Neutrophil (primary cell): ENCODE measurements at regions not wholly inside any gene's neighbourhood (a gene's known extent, or its start where the extent isn't known, plus 50 kb on each side); places are given as distances from the start of the nearest gene placed in this dataset.

Experiments
- H3K27ac ChIP-seq: fragments of 200-600 bp; sonication (generic); 2 replicates; pipeline ENCODE4 v1.5.1; 2016; ENCODE audit warnings: mild to moderate bottlenecking, moderate library complexity
- H3K27me3 ChIP-seq: fragments of 200-600 bp; sonication (generic); 2 replicates; pipeline ENCODE4 v1.6.0; 2016; ENCODE audit warnings: mild to moderate bottlenecking
- H3K36me3 ChIP-seq: fragments of 200-600 bp; sonication (generic); 2 replicates; pipeline ENCODE4 v1.5.1; 2017
- H3K4me1 ChIP-seq, 2 experiments: fragments of 200-600 bp in 1 of 2; sonication (generic) in 1 of 2; 1 replicate in 1 of 2; 2 replicates in 1 of 2; pipeline versions ENCODE4 v1.5.1 to v1.6.1; 2013 to 2016; ENCODE audit warnings: low read depth in 1 of 2, low read length in 1 of 2, mild to moderate bottlenecking in 1 of 2, moderate library complexity in 1 of 2; ENCODE audit not compliant: control insufficient read depth in 1 of 2, insufficient read depth in 1 of 2
- H3K4me3 ChIP-seq, 2 experiments: fragments of 200-600 bp in 1 of 2; sonication (generic) in 1 of 2; 1 replicate in 1 of 2; 2 replicates in 1 of 2; pipeline ENCODE4 v1.5.1; 2013 to 2016; ENCODE audit warnings: low read depth in 1 of 2, low read length in 1 of 2, mild to moderate bottlenecking in 1 of 2, moderate library complexity in 1 of 2
- H3K9me3 ChIP-seq: fragments of 200-600 bp; sonication (generic); 2 replicates; pipeline ENCODE4 v1.5.1; 2016
- CTCF ChIP-seq: fragments of 200-600 bp; sonication (generic); IDR thresholded peaks from 2 replicates; pipeline ENCODE4 v1.5.1; 2016; ENCODE audit warnings: antibody characterized with exemption

GRCh38 chr7:12769444-12769843, 82.0 kb downstream of the ARL4A start:
- peaks cover 0 to 9% of the 10 kb centered on the region in 2 experiments for H3K4me1 ChIP-seq
- no peaks in the 10 kb centered on the region for H3K9me3 ChIP-seq
- no peak for TF ChIP-seq CTCF
- no peak overlapping the region for H3K27ac ChIP-seq
- H3K4me3 ChIP-seq = no peak overlapping the region
- H3K36me3 ChIP-seq = no peaks in the 10 kb centered on the region
- no peaks in the 10 kb centered on the region for H3K27me3 ChIP-seq

GRCh38 chr7:12770227-12770975, 83.0 kb downstream of the ARL4A start:
- Histone ChIP-seq H3K4me3 (no peak overlapping the region), H3K36me3 (no peaks in the 10 kb centered on the region), H3K27ac (no peak overlapping the region), H3K27me3 (no peaks in the 10 kb centered on the region), H3K4me1 (peaks cover 0 to 9% of the 10 kb centered on the region in 2 experiments), H3K9me3 (no peaks in the 10 kb centered on the region)
- TF ChIP-seq CTCF = no peak

GRCh38 chr7:12771378-12771877, 84.0 kb downstream of the ARL4A start:
- Histone ChIP-seq H3K27ac (no peak overlapping the region), H3K36me3 (no peaks in the 10 kb centered on the region), H3K27me3 (no peaks in the 10 kb centered on the region), H3K9me3 (no peaks in the 10 kb centered on the region), H3K4me3 (no peak overlapping the region), H3K4me1 (peaks cover 0 to 9% of the 10 kb centered on the region in 2 experiments)
- no peak for TF ChIP-seq CTCF

GRCh38 chr7:12772768-12773167, 85.3 kb downstream of the ARL4A start:
- Histone ChIP-seq H3K9me3 (no peaks in the 10 kb centered on the region), H3K36me3 (no peaks in the 10 kb centered on the region), H3K27me3 (no peaks in the 10 kb centered on the region), H3K4me1 (peaks cover 0 to 9% of the 10 kb centered on the region in 2 experiments), H3K4me3 (no peak overlapping the region), H3K27ac (no peak overlapping the region)
- TF ChIP-seq CTCF = no peak

- TF ChIP-seq CTCF = no peak
- no peaks in the 10 kb centered on the region for H3K4me1 ChIP-seq
- H3K4me3 ChIP-seq = no peak overlapping the region
- no peaks in the 10 kb centered on the region for H3K36me3 ChIP-seq
- no peak overlapping the region for H3K27ac ChIP-seq
- H3K27me3 ChIP-seq = no peaks in the 10 kb centered on the region
- H3K9me3 ChIP-seq = no peaks in the 10 kb centered on the region
These were observed 89.8 kb downstream of the ARL4A start for GRCh38 chr7:12777257-12777656.
